Lower leg skin (tissue), 4 donors: ENCODE measurements at regions not wholly inside any gene's neighbourhood (a gene's known extent, or its start where the extent isn't known, plus 50 kb on each side); places are given as distances from the start of the nearest gene placed in this dataset.

Experiments used
- DNase-seq, 2 donors: peaks; one replicate each; pipeline ENCODE4 v3.0.0-alpha.2; 2019; ENCODE audit warnings: low spot score in 2 of 2
- H3K4me3 ChIP-seq: fragments of 200-600 bp; sonication (generic); 2 replicates; pipeline ENCODE4 v1.5.1; 2017; ENCODE audit warnings: mild to moderate bottlenecking, low read depth; ENCODE audit not compliant: poor library complexity, severe bottlenecking
- POLR2A ChIP-seq, 2 donors: fragments of 450-650 bp; IDR thresholded peaks; one replicate each; pipeline ENCODE4 v1.6.1; 2016 to 2017; ENCODE audit warnings: antibody characterized with exemption in 2 of 2, mild to moderate bottlenecking in 1 of 2, moderate library complexity in 1 of 2
- WGBS, 2 donors: methylation state at CpG; one replicate each; pipeline ENCODE4 v1.1.5; 2018; 5-methylcytosine and 5-hydroxymethylcytosine counted together
- intact Hi-C: fragments of 100-400 bp; cut with DNase I; formaldehyde crosslinking; loops from one replicate; pipeline ENCODE4 v1.15.0; 2023; ENCODE audit warnings: low total_unique reads
- TF ChIP-seq, protein P1 (sequence below), 3 donors: fragments of 450-650 bp; IDR thresholded peaks; one replicate each; pipeline ENCODE4 v1.5.1; 2016; ENCODE audit warnings: antibody characterized with exemption in 3 of 3, mild to moderate bottlenecking in 3 of 3, moderate library complexity in 2 of 3

DNA sequence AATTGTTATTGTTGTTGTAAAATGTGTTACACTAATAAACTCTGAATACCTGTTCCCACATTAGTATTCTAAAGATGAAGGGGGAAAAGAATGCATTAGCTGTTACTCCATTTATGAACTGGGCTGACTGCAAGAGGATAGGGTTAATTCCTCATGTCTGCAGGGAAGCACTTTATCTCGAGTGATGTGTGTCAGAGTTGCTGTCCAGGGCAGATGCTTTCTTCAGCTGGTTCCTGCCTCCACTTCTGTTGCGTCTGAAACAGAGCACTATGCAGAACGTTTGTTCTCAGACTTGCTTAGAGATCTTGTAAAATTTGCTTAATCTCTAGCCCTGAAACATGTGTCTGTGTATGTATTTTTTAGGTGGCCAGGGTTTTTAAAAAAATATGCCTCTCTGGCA is 318.8 kb downstream of the SPRY2 start:
- intact Hi-C loops, result no loop called here
- TF ChIP-seq, protein P1, sequence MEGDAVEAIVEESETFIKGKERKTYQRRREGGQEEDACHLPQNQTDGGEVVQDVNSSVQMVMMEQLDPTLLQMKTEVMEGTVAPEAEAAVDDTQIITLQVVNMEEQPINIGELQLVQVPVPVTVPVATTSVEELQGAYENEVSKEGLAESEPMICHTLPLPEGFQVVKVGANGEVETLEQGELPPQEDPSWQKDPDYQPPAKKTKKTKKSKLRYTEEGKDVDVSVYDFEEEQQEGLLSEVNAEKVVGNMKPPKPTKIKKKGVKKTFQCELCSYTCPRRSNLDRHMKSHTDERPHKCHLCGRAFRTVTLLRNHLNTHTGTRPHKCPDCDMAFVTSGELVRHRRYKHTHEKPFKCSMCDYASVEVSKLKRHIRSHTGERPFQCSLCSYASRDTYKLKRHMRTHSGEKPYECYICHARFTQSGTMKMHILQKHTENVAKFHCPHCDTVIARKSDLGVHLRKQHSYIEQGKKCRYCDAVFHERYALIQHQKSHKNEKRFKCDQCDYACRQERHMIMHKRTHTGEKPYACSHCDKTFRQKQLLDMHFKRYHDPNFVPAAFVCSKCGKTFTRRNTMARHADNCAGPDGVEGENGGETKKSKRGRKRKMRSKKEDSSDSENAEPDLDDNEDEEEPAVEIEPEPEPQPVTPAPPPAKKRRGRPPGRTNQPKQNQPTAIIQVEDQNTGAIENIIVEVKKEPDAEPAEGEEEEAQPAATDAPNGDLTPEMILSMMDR (IDR thresholded peaks at IDR 0.05), result no peak
- TF ChIP-seq POLR2A (IDR thresholded peaks at IDR 0.05), result no peak
- H3K4me3 ChIP-seq, result no peak overlapping the region
- DNase-seq, result no peak
- WGBS, 2 donors, result 44 to 53% methylated on average over 3 of the region's 3 CpGs

DNA sequence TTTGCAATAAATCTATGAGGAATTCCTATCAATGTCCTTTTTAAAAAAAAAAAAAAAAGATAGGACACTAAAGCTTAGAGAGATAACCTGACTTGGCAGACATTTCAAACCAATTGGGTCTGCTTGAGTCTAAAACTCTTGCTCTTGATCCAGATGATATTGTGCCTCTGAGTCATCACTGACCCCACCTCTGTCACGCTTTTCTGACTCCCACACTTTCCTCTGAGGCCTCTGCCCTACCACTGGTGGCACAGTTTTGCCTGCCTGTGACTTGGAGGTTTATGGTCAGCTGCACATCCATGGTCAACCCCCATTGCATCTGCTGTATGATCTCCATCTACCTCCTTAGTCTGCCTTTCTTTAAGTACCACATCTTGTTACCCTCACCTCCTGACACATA is 328.7 kb downstream of the SPRY2 start:
- DNase-seq, result no peak
- intact Hi-C loops, result no loop called here
- TF ChIP-seq POLR2A (IDR thresholded peaks at IDR 0.05), result no peak
- TF ChIP-seq, protein P1 (IDR thresholded peaks at IDR 0.05), result no peak
- WGBS, 2 donors, result 10 to 21% methylated on average over 1 of the region's 1 CpG
- H3K4me3 ChIP-seq, result no peak overlapping the region

DNA sequence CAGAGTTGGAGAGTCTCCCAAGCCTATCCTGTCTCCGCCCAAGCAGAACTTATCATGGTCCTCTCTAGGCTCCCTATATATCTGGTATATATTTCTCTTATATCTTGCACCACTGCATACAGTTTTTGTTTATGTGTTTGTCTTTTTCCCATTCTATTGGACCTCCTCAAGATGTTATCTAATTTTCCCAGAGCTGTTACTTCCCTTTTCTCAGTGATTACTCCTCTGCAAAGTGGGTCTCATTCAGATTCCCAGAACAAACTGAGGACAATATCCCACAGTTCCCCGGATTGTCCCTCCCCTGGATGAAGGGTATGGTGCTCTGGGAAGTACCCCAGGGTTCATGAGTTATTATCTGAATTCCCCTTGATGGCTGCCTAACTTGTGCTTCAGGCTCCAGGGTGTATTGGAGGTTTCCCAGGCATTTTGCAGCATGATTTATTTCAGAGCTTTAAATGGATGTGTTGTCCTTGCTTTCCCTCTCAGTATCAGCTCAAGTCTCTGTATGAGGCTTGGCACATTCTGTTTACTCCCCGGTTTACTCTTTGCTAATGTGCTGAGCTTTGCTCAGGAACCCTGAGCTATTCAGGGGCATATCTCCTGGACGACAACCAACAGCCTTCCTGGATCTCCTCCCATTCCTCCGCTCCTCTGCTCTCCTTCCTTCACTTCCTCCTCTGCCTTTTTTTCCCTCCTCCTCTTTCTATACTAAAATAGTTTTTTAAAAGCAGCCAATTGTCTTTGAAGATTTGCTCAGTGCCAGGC is 329.3 kb downstream of the SPRY2 start:
- no peak overlapping the region for H3K4me3 ChIP-seq
- 33 to 40% methylated on average over 5 of the region's 5 CpGs for WGBS, 2 donors
- DNase-seq, result no peak
- TF ChIP-seq, protein P1 (IDR thresholded peaks at IDR 0.05), result no peak
- no peak for TF ChIP-seq POLR2A (IDR thresholded peaks at IDR 0.05)
- intact Hi-C loops, result no loop called here

DNA sequence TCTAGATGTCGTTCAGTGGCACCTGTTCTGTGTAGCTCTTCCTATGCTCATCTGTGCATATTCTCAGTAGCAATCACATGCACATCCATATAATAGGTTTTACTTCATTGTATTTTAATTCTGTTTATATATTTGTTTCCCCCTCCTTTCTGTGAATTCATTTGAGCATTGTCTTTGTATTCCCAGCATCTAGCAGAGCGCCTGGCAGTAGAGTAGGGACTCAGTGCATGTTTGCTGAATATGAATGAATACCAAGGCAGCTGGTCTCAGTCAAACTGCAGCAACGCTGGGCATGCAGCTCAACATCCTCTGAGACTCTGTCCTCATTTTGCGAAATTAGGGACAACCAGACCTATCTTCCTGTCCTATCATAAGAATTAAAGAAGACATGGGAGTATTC is 330.1 kb downstream of the SPRY2 start:
- intact Hi-C loops, result no loop called here
- TF ChIP-seq, protein P1 (IDR thresholded peaks at IDR 0.05), result no peak
- TF ChIP-seq POLR2A (IDR thresholded peaks at IDR 0.05), result no peak
- WGBS, 2 donors, result 78 to 90% methylated on average over 4 of the region's 4 CpGs
- H3K4me3 ChIP-seq, result no peak overlapping the region
- no peak for DNase-seq

DNA sequence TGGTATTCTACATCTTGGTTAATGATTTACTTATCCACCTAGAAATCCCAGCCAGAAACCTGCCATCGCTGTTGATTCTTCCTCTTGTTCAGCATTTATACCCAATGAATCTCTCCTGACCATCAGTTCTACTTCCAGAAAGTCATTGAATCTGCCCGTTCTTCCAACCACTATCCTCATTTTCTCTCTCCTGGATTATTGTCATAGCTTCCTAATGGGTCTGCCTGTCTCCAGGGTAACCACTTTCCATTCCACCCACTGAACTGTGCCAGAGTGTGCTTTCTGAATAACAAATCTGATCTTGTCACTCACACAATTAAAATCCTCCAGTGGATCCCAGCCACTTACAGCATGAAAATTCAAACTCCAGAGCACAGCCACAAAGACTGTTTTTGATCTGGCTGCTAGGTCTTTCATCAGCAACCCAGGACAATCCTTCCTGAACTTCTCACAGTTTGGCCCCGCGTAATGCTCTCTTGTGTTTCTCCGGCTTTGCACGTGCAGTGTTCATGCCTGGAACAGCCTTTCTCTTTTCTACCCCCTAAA is 330.6 kb downstream of the SPRY2 start:
- TF ChIP-seq POLR2A (IDR thresholded peaks at IDR 0.05), result no peak
- TF ChIP-seq, protein P1 (IDR thresholded peaks at IDR 0.05), result no peak
- no peak for DNase-seq
- WGBS, 2 donors, result 68 to 82% methylated on average over 6 of the region's 6 CpGs

DNA sequence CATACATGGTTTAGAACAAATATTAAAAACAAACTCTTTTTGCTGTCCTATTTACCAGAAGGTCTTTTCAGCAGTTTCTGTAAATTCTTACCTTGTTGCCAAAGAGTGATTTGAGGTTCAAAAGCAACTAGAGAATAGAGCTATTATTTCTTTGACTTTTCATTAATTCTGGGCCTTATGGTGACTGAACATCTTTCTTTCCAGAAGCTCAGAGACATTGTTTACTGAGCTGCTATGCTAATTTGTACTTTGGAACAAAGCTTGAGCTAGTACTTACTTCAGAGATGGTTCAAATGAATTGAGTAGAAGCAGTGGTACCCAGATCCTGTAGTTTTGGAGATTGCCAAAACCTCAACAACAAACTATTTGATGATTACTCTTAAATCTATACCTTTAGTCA is 331.2 kb downstream of the SPRY2 start:
- no peak for DNase-seq
- no peak overlapping the region for H3K4me3 ChIP-seq
- intact Hi-C loops, result no loop called here
- TF ChIP-seq, protein P1 (IDR thresholded peaks at IDR 0.05), result no peak
- no peak for TF ChIP-seq POLR2A (IDR thresholded peaks at IDR 0.05)

More for the DNA sequence above, 330.6 kb downstream of the SPRY2 start:
- H3K4me3 ChIP-seq, result no peak overlapping the region
- intact Hi-C loops, result no loop called here
